GM20000 (cell line): ENCODE measurements at regions not wholly inside any gene's neighbourhood (a gene's known extent, or its start where the extent isn't known, plus 50 kb on each side); places are given as distances from the start of the nearest gene placed in this dataset.

Experiments
- DNase-seq: peaks from one replicate; pipeline ENCODE4 v3.0.0; 2012; ENCODE audit warnings: low spot score
- CTCF ChIP-seq: IDR thresholded peaks from 2 replicates; pipeline ENCODE4 v1.5.1; 2012; ENCODE audit warnings: mild to moderate bottlenecking, control low read depth; ENCODE audit errors: extremely low read depth, missing control alignments

DNA sequence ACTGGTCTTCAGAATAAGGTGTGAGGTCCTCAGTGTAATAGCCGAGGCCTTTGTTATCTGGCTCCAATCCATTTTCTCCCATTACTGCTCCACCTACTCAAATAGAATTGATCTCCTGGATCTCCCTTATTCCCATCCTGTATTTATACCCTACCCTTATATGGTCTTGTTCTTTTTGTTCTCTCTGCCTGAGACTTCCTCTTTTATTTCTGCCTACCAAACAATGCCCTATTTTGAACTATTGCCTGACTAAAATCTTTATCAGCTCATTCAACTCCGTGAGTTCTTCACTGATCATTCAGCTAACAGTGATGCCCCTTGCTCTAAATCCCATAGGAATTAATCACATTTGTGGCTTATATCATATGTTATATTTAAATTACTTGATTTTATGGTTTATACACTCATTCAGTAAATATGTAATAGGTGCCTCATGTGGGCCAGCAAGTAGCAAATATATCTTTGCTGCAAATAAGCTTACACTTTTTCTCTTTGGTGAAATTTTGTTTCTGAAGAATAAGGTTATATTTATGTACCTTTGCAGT, 417.5 kb upstream of the MEF2C start:
- DNase-seq, result no peak
- TF ChIP-seq CTCF, result no peak

- TF ChIP-seq CTCF, result no peak
- DNase-seq, result no peak
Observed at GRCh38 chr5:89299998-89300397, 417.0 kb upstream of the MEF2C start.

DNA sequence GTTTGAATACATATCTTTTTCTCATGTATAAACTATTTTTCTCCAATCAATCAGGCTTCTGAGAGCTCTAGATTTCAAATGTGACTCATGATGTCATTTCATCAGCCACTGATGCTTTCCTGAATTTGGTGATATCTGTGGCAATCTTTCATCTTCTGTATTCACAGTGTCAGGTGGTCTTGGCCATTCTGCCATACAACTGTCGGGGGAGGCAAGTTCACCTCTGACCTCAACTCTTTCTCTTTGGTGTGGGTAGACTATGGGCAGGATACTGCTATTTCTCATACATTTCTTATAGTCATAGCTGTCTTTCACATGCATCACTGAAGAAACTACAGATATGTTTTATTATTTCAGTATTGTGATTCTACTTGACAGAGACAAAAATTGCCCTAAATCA, 414.1 kb upstream of the MEF2C start:
- no peak for DNase-seq
- TF ChIP-seq CTCF, result no peak

DNA sequence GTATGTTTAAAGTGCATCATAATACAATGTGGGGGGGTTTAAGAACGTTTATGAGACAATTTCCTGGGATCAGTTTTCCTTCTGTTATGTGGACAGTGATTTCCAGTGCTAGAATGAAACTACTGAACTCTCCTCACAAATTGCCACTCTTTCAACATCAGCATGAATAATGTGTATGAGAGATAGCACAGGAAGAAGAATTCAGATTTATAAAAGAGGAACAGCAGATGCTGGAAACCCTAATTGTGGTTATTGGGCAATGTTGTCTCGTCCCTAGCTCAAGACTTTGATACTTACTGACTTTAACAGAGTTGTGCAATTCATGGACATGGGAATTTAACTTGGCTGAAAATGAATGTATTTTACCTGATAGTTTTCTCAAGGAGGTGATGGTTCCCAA, 410.8 kb upstream of the MEF2C start:
- no peak for DNase-seq

DNA sequence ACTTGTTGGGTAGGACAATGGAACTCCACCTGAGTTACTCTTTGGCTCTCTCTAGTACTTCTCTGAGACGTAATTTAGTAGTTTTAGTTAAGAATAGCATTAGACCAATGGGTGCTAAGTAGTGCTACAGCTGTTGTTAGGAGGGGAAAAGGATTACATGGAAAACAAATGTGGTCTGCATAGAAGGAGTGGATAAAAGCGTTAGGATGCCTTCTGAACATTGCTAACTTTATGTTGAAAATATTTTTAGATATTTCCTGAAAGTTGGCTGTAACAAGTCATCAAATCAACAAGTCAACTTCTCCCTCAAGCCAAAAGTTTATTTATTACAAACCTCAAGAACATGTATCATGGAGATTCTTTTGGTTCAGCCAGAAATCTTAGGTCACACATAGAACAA, 409.5 kb upstream of the MEF2C start:
- no peak for TF ChIP-seq CTCF
- DNase-seq, result no peak

More for the DNA sequence above, 410.8 kb upstream of the MEF2C start:
- TF ChIP-seq CTCF, result no peak

GRCh38 chr5:89289604-89290003, 406.6 kb upstream of the MEF2C start:
- DNase-seq, result no peak
- no peak for TF ChIP-seq CTCF

DNA sequence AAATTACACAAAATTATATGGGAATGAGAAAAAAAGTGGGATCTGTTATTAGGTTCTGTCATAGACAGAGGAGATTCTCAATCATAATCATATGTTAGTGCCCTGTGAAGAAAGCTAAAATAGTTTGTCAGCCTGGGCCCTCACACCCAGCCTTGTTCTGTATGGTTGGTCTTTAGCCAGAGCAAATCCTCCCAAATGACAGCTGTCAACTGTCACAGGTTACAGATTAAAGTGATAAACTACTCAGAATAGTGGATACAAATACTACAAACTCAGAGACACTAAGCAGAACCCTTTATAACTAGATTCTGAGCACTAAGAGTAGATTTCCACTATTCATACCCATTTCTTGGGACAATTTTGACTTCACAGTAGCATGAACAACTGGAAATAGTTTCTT, 405.0 kb upstream of the MEF2C start:
- no peak for DNase-seq
- no peak for TF ChIP-seq CTCF
